HG02885 (cell line): ENCODE measurements at regions not wholly inside any gene's neighbourhood (a gene's known extent, or its start where the extent isn't known, plus 50 kb on each side); places are given as distances from the start of the nearest gene placed in this dataset.
A peak's percentile ranks its signal among the peaks of the same experiment; 100 is the strongest.
"Not testable (repeated sequence)": the region's sequence is repeated elsewhere in the genome, so short reads cannot be mapped to it uniquely, and the experiment has no call there.

Experiments
- ATAC-seq: cut with Tn5 transposase; IDR thresholded peaks from one replicate; pipeline ENCODE4 v1.9.1; 2021; ENCODE audit warnings: mild to moderate bottlenecking; ENCODE audit not compliant: unreplicated experiment, poor library complexity

- no peak for ATAC-seq
Measured at GRCh38 chr10:25797888-25798429, 136.1 kb upstream of the MYO3A start.

GRCh38 chr10:25804505-25804904, 129.5 kb upstream of the MYO3A start:
- ATAC-seq = no peak

GRCh38 chr10:25805986-25806385, 128.0 kb upstream of the MYO3A start:
- no peak for ATAC-seq

GRCh38 chr10:25808372-25808771, 125.7 kb upstream of the MYO3A start:
- ATAC-seq = no peak

- ATAC-seq = no peak
Measured at GRCh38 chr10:25811052-25811685, 122.9 kb upstream of the MYO3A start.

- no peak for ATAC-seq
Measured at GRCh38 chr10:25813511-25813910, 120.5 kb upstream of the MYO3A start.

GRCh38 chr10:25815236-25815635, 118.8 kb upstream of the MYO3A start:
- no peak for ATAC-seq

GRCh38 chr10:25815999-25816768, 117.8 kb upstream of the MYO3A start:
- no peak for ATAC-seq

- ATAC-seq = no peak
Measured at GRCh38 chr10:25817200-25817599, 116.8 kb upstream of the MYO3A start.

GRCh38 chr10:25818751-25819150, 115.3 kb upstream of the MYO3A start:
- ATAC-seq = no peak

GRCh38 chr10:25820472-25820871, 113.6 kb upstream of the MYO3A start:
- no peak for ATAC-seq

- peak; percentile 58 for ATAC-seq
Measured at GRCh38 chr10:25820874-25821273, 113.2 kb upstream of the MYO3A start.

GRCh38 chr10:25824050-25824449, 110.0 kb upstream of the MYO3A start:
- no peak for ATAC-seq

- no peak for ATAC-seq
Measured at GRCh38 chr10:25828475-25828874, 105.6 kb upstream of the MYO3A start.

GRCh38 chr10:25831080-25831479, 102.9 kb upstream of the MYO3A start:
- no peak for ATAC-seq

- no peak for ATAC-seq
Measured at GRCh38 chr10:25839683-25840082, 94.3 kb upstream of the MYO3A start.

GRCh38 chr10:25840875-25841274, 93.2 kb upstream of the MYO3A start:
- not testable (repeated sequence) for ATAC-seq

GRCh38 chr10:25842146-25842545, 91.9 kb upstream of the MYO3A start:
- ATAC-seq = no peak

- ATAC-seq = no peak
Measured at GRCh38 chr10:25843551-25844170, 90.4 kb upstream of the MYO3A start.

GRCh38 chr10:25844716-25845115, 89.3 kb upstream of the MYO3A start:
- not testable (repeated sequence) for ATAC-seq

- no peak for ATAC-seq
Measured at GRCh38 chr10:25849268-25849667, 84.8 kb upstream of the MYO3A start.
